Upper lobe of left lung (tissue), 4 donors: ENCODE measurements at regions not wholly inside any gene's neighbourhood (a gene's known extent, or its start where the extent isn't known, plus 50 kb on each side); places are given as distances from the start of the nearest gene placed in this dataset.

Experiments
- POLR2AphosphoS5 ChIP-seq, 2 donors: sonication (generic); formaldehyde crosslinking; IDR thresholded peaks; one replicate each; pipeline ENCODE4 v1.5.1; 2017; ENCODE audit warnings: antibody characterized with exemption in 2 of 2
- TF ChIP-seq, protein P1 (sequence below), 6 experiments: fragments of 450-650 bp in 4 of 6; fragments of 200-600 bp in 2 of 6; sonication (generic) in 2 of 6; IDR thresholded peaks; one replicate each; pipeline ENCODE4 v1.5.1; 2016 to 2019; ENCODE audit warnings: antibody characterized with exemption in 6 of 6

DNA sequence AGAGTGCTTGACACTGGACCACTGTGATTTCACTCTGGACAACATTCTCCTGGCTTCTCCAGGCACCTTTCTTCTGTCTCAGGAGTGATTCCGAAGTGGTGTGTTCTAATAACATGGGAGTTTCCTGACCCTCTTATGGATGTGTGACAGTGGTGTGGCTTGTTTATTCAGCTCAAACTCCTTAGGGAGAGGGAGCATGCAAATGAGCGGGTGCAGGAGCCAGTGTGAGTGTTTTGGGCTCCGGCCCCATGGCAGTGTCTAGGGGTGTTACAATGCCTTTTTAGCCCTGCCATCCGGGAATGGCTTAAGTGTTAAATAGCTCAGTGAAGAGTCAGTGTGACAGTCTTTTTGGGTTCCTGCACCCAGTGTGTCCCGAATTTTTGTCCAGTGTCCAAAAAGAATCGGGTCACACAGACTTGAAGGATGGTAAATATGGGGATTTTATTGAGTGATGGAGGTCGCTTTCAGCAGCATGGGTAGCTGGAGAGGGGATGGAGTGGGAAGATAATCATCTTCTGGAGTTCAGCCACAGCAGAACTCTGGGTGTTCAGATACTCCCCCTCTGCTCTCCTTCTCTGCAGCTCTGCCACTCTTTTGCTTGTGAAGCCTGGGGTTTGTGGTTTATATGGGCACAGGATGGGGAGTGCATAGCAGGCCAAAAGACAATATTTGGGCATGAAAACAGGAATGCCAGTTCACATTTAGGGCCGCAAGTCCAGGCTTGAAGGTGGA lies 928.9 kb upstream of the CITED2 start:
- no peak for TF ChIP-seq POLR2AphosphoS5 (IDR thresholded peaks at IDR 0.05)
- TF ChIP-seq, protein P1, sequence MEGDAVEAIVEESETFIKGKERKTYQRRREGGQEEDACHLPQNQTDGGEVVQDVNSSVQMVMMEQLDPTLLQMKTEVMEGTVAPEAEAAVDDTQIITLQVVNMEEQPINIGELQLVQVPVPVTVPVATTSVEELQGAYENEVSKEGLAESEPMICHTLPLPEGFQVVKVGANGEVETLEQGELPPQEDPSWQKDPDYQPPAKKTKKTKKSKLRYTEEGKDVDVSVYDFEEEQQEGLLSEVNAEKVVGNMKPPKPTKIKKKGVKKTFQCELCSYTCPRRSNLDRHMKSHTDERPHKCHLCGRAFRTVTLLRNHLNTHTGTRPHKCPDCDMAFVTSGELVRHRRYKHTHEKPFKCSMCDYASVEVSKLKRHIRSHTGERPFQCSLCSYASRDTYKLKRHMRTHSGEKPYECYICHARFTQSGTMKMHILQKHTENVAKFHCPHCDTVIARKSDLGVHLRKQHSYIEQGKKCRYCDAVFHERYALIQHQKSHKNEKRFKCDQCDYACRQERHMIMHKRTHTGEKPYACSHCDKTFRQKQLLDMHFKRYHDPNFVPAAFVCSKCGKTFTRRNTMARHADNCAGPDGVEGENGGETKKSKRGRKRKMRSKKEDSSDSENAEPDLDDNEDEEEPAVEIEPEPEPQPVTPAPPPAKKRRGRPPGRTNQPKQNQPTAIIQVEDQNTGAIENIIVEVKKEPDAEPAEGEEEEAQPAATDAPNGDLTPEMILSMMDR (IDR thresholded peaks at IDR 0.05), result no peak
